PC-9 (cell line): ENCODE measurements at regions not wholly inside any gene's neighbourhood (a gene's known extent, or its start where the extent isn't known, plus 50 kb on each side); places are given as distances from the start of the nearest gene placed in this dataset.
"Not testable (repeated sequence)": the region's sequence is repeated elsewhere in the genome, so short reads cannot be mapped to it uniquely, and the experiment has no call there.

ENCODE experiments used
- BruUV-seq: library from RNA; stranded (reverse); fragments of 400-500 nt; replicated peaks from 2 replicates; lab custom pipeline; 2021; lab: Mats Ljungman, UMichigan
- CTCF ChIA-PET: fragments of 300-600 bp; sonication (Branson Sonifier 250); formaldehyde crosslinking; loops from one replicate; lab custom pipeline; 2022; ENCODE audit warnings: antibody characterized with exemption; lab: Charles Lee
- POLR2A ChIA-PET: fragments of 300-600 bp; sonication (Branson Sonifier 250); formaldehyde crosslinking; loops from one replicate; lab custom pipeline; 2022; ENCODE audit warnings: antibody characterized with exemption; ENCODE audit not compliant: unreplicated experiment; lab: Charles Lee
- DNase-seq, 2 experiments: peaks; one replicate each; pipeline versions ENCODE4 v3.0.0 to v3.0.0-alpha.2; 2015 to 2022; ENCODE audit warnings: mixed read lengths in 1 of 2
- H2AFZ ChIP-seq: fragments of 200-600 bp; sonication (generic); 2 replicates; pipeline ENCODE4 v1.8.1; 2017; ENCODE audit warnings: antibody characterized with exemption
- H3F3A ChIP-seq: fragments of 200-600 bp; sonication (generic); 2 replicates; pipeline ENCODE4 v1.8.1; 2017; ENCODE audit warnings: antibody characterized with exemption, mild to moderate bottlenecking, low read depth; ENCODE audit not compliant: insufficient read depth
- H3K27ac ChIP-seq: fragments of 200-600 bp; sonication (generic); 2 replicates; pipeline ENCODE4 v1.6.1; 2016; ENCODE audit warnings: mixed run types
- H3K27me3 ChIP-seq: fragments of 200-600 bp; sonication (generic); 2 replicates; pipeline ENCODE4 v1.6.1; 2016; ENCODE audit warnings: low read depth, mixed run types; ENCODE audit not compliant: insufficient read depth
- H3K36me3 ChIP-seq: fragments of 200-600 bp; sonication (generic); 2 replicates; pipeline ENCODE4 v1.6.1; 2016; ENCODE audit warnings: low read depth, mixed run types
- H3K4me1 ChIP-seq: fragments of 200-600 bp; sonication (generic); replicated peaks from 2 replicates; pipeline ENCODE4 v1.6.1; 2016; ENCODE audit warnings: mixed run types; ENCODE audit not compliant: insufficient read depth
- H3K4me2 ChIP-seq: fragments of 200-600 bp; sonication (generic); 2 replicates; pipeline ENCODE4 v1.6.1; 2017; ENCODE audit warnings: mixed run types
- H3K4me3 ChIP-seq: fragments of 200-600 bp; sonication (generic); 2 replicates; pipeline ENCODE4 v1.6.1; 2016; ENCODE audit warnings: mixed run types
- H3K79me2 ChIP-seq: fragments of 200-600 bp; sonication (generic); 2 replicates; pipeline ENCODE4 v1.6.1; 2017; ENCODE audit warnings: low read depth, mixed run types
- H3K9me2 ChIP-seq: fragments of 200-600 bp; sonication (generic); 2 replicates; pipeline ENCODE4 v1.8.1; 2017; ENCODE audit warnings: mild to moderate bottlenecking; ENCODE audit not compliant: insufficient read depth
- H3K9me3 ChIP-seq: fragments of 200-600 bp; sonication (generic); 2 replicates; pipeline ENCODE4 v1.8.1; 2016; ENCODE audit warnings: low read depth; ENCODE audit not compliant: insufficient read depth
- H4K20me1 ChIP-seq: fragments of 200-600 bp; sonication (generic); 2 replicates; pipeline ENCODE4 v1.8.1; 2017; ENCODE audit not compliant: insufficient read depth
- CTCF ChIP-seq: fragments of 200-600 bp; sonication (generic); conservative IDR thresholded peaks from 2 replicates; pipeline ENCODE4 v1.6.1; 2017; ENCODE audit warnings: mixed run types, antibody characterized with exemption, mild to moderate bottlenecking, moderate library complexity
- EZH2 ChIP-seq: fragments of 200-600 bp; sonication (generic); IDR thresholded peaks from 2 replicates; pipeline ENCODE4 v1.8.0; 2017; ENCODE audit warnings: antibody characterized with exemption, low read depth
- intact Hi-C: fragments of 100-400 bp; cut with micrococcal nuclease; formaldehyde crosslinking; loops from one replicate; pipeline ENCODE4 v1.10.0; 2022; ENCODE audit not compliant: unreplicated experiment

GRCh38 chr21:23578027-23578426 lies 2029.3 kb downstream of the MRPL39 start:
- Histone ChIP-seq H3K27me3 (no peaks in the 10 kb centered on the region), H3F3A (no peaks in the 10 kb centered on the region), H3K27ac (no peak overlapping the region), H4K20me1 (no peaks in the 10 kb centered on the region), H3K79me2 (no peaks in the 10 kb centered on the region), H3K9me3 (no peaks in the 10 kb centered on the region), H3K36me3 (no peaks in the 10 kb centered on the region), H3K4me1 (no peaks in the 10 kb centered on the region), H3K9me2 (no peaks in the 10 kb centered on the region), H3K4me3 (no peak overlapping the region), H2AFZ (no peak overlapping the region), H3K4me2 (no peak overlapping the region)
- no peak for DNase-seq
- TF ChIP-seq EZH2: no peak
- no peak for TF ChIP-seq CTCF
- ChIA-PET CTCF (no interaction called here), POLR2A (no interaction called here)
- intact Hi-C loops: no loop called here
- no TSS peak for BruUV-seq

- Histone ChIP-seq H3K27me3 (no peaks in the 10 kb centered on the region), H3K4me2 (no peak overlapping the region), H3K27ac (no peak overlapping the region), H4K20me1 (no peaks in the 10 kb centered on the region), H3K79me2 (no peaks in the 10 kb centered on the region), H2AFZ (no peak overlapping the region), H3K4me1 (no peaks in the 10 kb centered on the region), H3K4me3 (no peak overlapping the region), H3F3A (no peaks in the 10 kb centered on the region), H3K36me3 (no peaks in the 10 kb centered on the region), H3K9me3 (no peaks in the 10 kb centered on the region), H3K9me2 (no peaks in the 10 kb centered on the region)
- no TSS peak for BruUV-seq
- DNase-seq: no peak
- intact Hi-C loops: no loop called here
- TF ChIP-seq EZH2: no peak
- no peak for TF ChIP-seq CTCF
- POLR2A ChIA-PET: no interaction called here
- CTCF ChIA-PET: interaction anchor here (0.7 kb wide), 1 partner anchor 144 kb away, joined by 3 read pairs; no protein-coding TSS in a partner anchor
These were observed 2032.3 kb downstream of the MRPL39 start for GRCh38 chr21:23574932-23575331.

- intact Hi-C loops: not testable (repeated sequence)
These were observed 2058.4 kb downstream of the MRPL39 start for GRCh38 chr21:23548924-23549323.

GRCh38 chr21:23543333-23543732 lies 2063.9 kb downstream of the MRPL39 start:
- Histone ChIP-seq H3K79me2 (no peaks in the 10 kb centered on the region), H3K9me3 (no peaks in the 10 kb centered on the region), H3F3A (no peaks in the 10 kb centered on the region), H3K4me1 (no peaks in the 10 kb centered on the region), H3K4me3 (no peak overlapping the region), H3K27ac (no peak overlapping the region), H4K20me1 (no peaks in the 10 kb centered on the region), H3K4me2 (no peak overlapping the region), H3K27me3 (no peaks in the 10 kb centered on the region), H2AFZ (no peak overlapping the region), H3K36me3 (no peaks in the 10 kb centered on the region), H3K9me2 (no peaks in the 10 kb centered on the region)
- intact Hi-C loops: no loop called here
- no peak for DNase-seq
- ChIA-PET CTCF (no interaction called here), POLR2A (no interaction called here)
- TF ChIP-seq EZH2: no peak
- no peak for TF ChIP-seq CTCF
- no TSS peak for BruUV-seq

More at GRCh38 chr21:23548924-23549323, 2058.4 kb downstream of the MRPL39 start:
- BruUV-seq, H2AFZ ChIP-seq, H3K36me3 ChIP-seq, H3K27me3 ChIP-seq, H3K27ac ChIP-seq, H3K4me1 ChIP-seq, H3K9me3 ChIP-seq, DNase-seq, H4K20me1 ChIP-seq, H3K4me3 ChIP-seq, POLR2A ChIA-PET, CTCF ChIA-PET, H3F3A ChIP-seq, H3K79me2 ChIP-seq, H3K4me2 ChIP-seq, H3K9me2 ChIP-seq: not testable (repeated sequence)
